ENCODE measurements at regions not wholly inside any gene's neighbourhood (a gene's known extent, or its start where the extent isn't known, plus 50 kb on each side); places are given as distances from the start of the nearest gene placed in this dataset.
"Not testable (repeated sequence)": the region's sequence is repeated elsewhere in the genome, so short reads cannot be mapped to it uniquely, and the experiment has no call there.

GRCh38 chr10:64346389-64346788 lies 825.2 kb downstream of the REEP3 start:
- H3K27ac ChIP-seq, result no peak overlapping the region
- ChIA-PET CTCF (interaction anchor here (0.7 kb wide), 1 partner anchor 424 kb away, joined by 3 read pairs; no protein-coding TSS in a partner anchor), POLR2A (ENCODE audit: low non-redundant PET) (no interaction called here)
- no peak for TF ChIP-seq CTCF (conservative IDR thresholded peaks at IDR 0.05; ENCODE audit: low read depth)
- DNase-seq (ENCODE audit: low spot score), result no peak

DNA sequence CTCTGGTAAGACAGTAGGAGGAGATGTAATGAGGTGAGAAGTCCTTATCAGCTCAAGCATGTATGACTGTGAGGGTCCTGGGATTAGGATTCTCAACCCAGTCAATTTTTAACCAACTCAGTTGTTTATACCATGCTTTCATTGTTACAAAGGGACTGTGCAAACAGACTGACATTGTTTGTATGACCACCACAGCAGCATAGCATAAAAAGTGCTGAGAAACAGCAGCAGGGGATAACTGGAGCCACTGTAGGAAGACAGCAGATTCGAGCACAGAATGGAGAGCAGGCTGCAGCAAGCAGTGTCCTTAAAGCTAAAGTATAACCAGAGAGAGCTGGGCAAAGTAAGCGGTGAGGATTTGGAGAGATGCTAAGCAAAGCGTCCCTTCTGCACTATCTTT lies 829.5 kb downstream of the REEP3 start:
- TF ChIP-seq CTCF (conservative IDR thresholded peaks at IDR 0.05; ENCODE audit: low read depth), result no peak
- POLR2A ChIA-PET (ENCODE audit: low non-redundant PET), result no interaction called here
- CTCF ChIA-PET, result no interaction called here
- H3K27ac ChIP-seq, result no peak overlapping the region
- no peak for DNase-seq (ENCODE audit: low spot score)

GRCh38 chr10:64358907-64359306 lies 837.7 kb downstream of the REEP3 start:
- DNase-seq (ENCODE audit: low spot score), result no peak
- ChIA-PET CTCF (no interaction called here), POLR2A (ENCODE audit: low non-redundant PET) (no interaction called here)
- no peak overlapping the region for H3K27ac ChIP-seq
- no peak for TF ChIP-seq CTCF (conservative IDR thresholded peaks at IDR 0.05; ENCODE audit: low read depth)

- POLR2A ChIA-PET (ENCODE audit: low non-redundant PET); CTCF ChIA-PET; DNase-seq (ENCODE audit: low spot score); H3K27ac ChIP-seq: not testable (repeated sequence)
Observed at GRCh38 chr10:64360240-64360639, 839.0 kb downstream of the REEP3 start.

DNA sequence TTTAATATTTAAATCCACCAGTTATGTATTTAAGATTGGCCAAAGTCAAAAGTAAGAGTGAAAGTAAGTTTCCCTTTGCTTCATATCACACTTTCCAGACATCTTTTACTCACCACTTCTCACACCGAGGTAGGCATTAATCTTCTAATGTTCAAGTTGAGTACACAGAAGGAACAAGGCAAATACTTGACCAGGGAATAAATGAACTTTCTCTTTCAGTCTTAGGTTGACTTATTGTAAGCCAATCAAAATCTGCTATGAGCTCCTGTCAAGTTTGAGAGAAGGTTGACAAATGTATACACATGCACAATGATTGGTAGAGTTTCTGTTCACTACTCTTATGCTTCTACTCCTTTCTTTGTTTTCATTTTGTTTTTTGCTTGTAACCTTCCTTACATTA lies 842.5 kb downstream of the REEP3 start:
- ChIA-PET CTCF (interaction anchor here (0.7 kb wide), 1 partner anchor 9 kb away, joined by 3 read pairs; no protein-coding TSS in a partner anchor), POLR2A (ENCODE audit: low non-redundant PET) (no interaction called here)
- no peak for TF ChIP-seq CTCF (conservative IDR thresholded peaks at IDR 0.05; ENCODE audit: low read depth)
- H3K27ac ChIP-seq, result no peak overlapping the region
- DNase-seq (ENCODE audit: low spot score), result no peak

GRCh38 chr10:64365663-64366062 lies 844.5 kb downstream of the REEP3 start:
- POLR2A ChIA-PET (ENCODE audit: low non-redundant PET), result no interaction called here
- CTCF ChIA-PET, result interaction anchor here (0.6 kb wide), 2 partner anchors 62 to 281 kb away, joined by 3 to 4 read pairs; no protein-coding TSS in a partner anchor
- no peak overlapping the region for H3K27ac ChIP-seq
- no peak for TF ChIP-seq CTCF (conservative IDR thresholded peaks at IDR 0.05; ENCODE audit: low read depth)
- no peak for DNase-seq (ENCODE audit: low spot score)

- ChIA-PET CTCF (no interaction called here), POLR2A (ENCODE audit: low non-redundant PET) (no interaction called here)
- no peak overlapping the region for H3K27ac ChIP-seq
- no peak for TF ChIP-seq CTCF (conservative IDR thresholded peaks at IDR 0.05; ENCODE audit: low read depth)
- DNase-seq (ENCODE audit: low spot score), result no peak
Observed at GRCh38 chr10:64368298-64368697, 847.1 kb downstream of the REEP3 start.

All from RWPE1 (cell line).